Activated CD8-positive, alpha-beta T cell treated with anti-CD3 and anti-CD28 coated beads for 36 hours (primary cell): ENCODE measurements at regions not wholly inside any gene's neighbourhood (a gene's known extent, or its start where the extent isn't known, plus 50 kb on each side); places are given as distances from the start of the nearest gene placed in this dataset.

ENCODE experiments used
- ATAC-seq: fragments of 200-7000 bp; cut with Tn5 transposase; one replicate; pipeline ENCODE4 v1.10.0; 2021; ENCODE audit warnings: mild to moderate bottlenecking, moderate library complexity
- CTCF ChIA-PET: fragments of 350-600 bp; sonication (Branson Sonifier 250); formaldehyde crosslinking; loops from one replicate; lab custom pipeline; 2021; ENCODE audit warnings: antibody characterized with exemption; lab: Charles Lee
- POLR2A ChIA-PET: fragments of 350-600 bp; sonication (Branson Sonifier 250); formaldehyde crosslinking; loops from one replicate; lab custom pipeline; 2021; ENCODE audit warnings: antibody characterized with exemption; lab: Charles Lee
- DNase-seq: peaks from one replicate; pipeline ENCODE4 v3.0.0-alpha.2; 2020
- H3K27ac Mint-ChIP-seq: one replicate; pipeline ENCODE4 v1.8.0; 2021; ENCODE audit warnings: mild to moderate bottlenecking, mixed read lengths
- H3K27me3 Mint-ChIP-seq: one replicate; pipeline ENCODE4 v1.8.0; 2021; ENCODE audit warnings: mixed read lengths
- H3K36me3 Mint-ChIP-seq: one replicate; pipeline ENCODE4 v1.8.0; 2021; ENCODE audit warnings: low read depth, mixed read lengths
- H3K4me1 Mint-ChIP-seq: one replicate; pipeline ENCODE4 v1.8.0; 2021; ENCODE audit warnings: low read depth, mixed read lengths
- H3K4me3 Mint-ChIP-seq: one replicate; pipeline ENCODE4 v1.8.0; 2021; ENCODE audit warnings: mild to moderate bottlenecking, moderate library complexity, mixed read lengths
- H3K9me3 Mint-ChIP-seq: one replicate; pipeline ENCODE4 v1.8.0; 2021; ENCODE audit warnings: mixed read lengths
- CTCF ChIP-seq: fragments of 200-600 bp; IDR thresholded peaks from one replicate; pipeline ENCODE4 v1.8.0; 2022; ENCODE audit warnings: antibody characterized with exemption, mild to moderate bottlenecking
- intact Hi-C: fragments of 100-400 bp; cut with micrococcal nuclease; formaldehyde crosslinking; loops from one replicate; pipeline ENCODE4 v1.10.0; 2022

GRCh38 chr1:187617776-187618175, 789.0 kb downstream of the PLA2G4A start:
- DNase-seq, result no peak
- Mint-ChIP-seq H3K27me3 (no peaks in the 10 kb centered on the region), H3K9me3 (peaks cover 14% of the 10 kb centered on the region), H3K27ac (no peak overlapping the region), H3K36me3 (no peaks in the 10 kb centered on the region), H3K4me3 (no peak overlapping the region), H3K4me1 (no peaks in the 10 kb centered on the region)
- no peak for ATAC-seq
- TF ChIP-seq CTCF, result no peak
- intact Hi-C loops, result no loop called here
- ChIA-PET POLR2A (no interaction called here), CTCF (no interaction called here)

GRCh38 chr1:187619175-187619574, 790.4 kb downstream of the PLA2G4A start:
- Mint-ChIP-seq H3K36me3 (no peaks in the 10 kb centered on the region), H3K9me3 (peaks cover 14% of the 10 kb centered on the region), H3K4me1 (no peaks in the 10 kb centered on the region), H3K27ac (no peak overlapping the region), H3K4me3 (no peak overlapping the region), H3K27me3 (no peaks in the 10 kb centered on the region)
- no peak for ATAC-seq
- intact Hi-C loops, result no loop called here
- POLR2A ChIA-PET, result no interaction called here
- CTCF ChIA-PET, result no interaction called here
- TF ChIP-seq CTCF, result no peak
- no peak for DNase-seq

- POLR2A ChIA-PET, result no interaction called here
- Mint-ChIP-seq H3K4me3 (no peak overlapping the region), H3K9me3 (peaks cover 6% of the 10 kb centered on the region), H3K36me3 (no peaks in the 10 kb centered on the region), H3K27ac (no peak overlapping the region), H3K4me1 (no peaks in the 10 kb centered on the region), H3K27me3 (no peaks in the 10 kb centered on the region)
- intact Hi-C loops, result no loop called here
- ATAC-seq (no peak), DNase-seq (no peak)
- TF ChIP-seq CTCF, result no peak
- CTCF ChIA-PET, result no interaction called here
Observed at GRCh38 chr1:187621951-187622350, 793.2 kb downstream of the PLA2G4A start.

- H3K27me3 Mint-ChIP-seq, result no peaks in the 10 kb centered on the region
- no peak for ATAC-seq
- intact Hi-C loops, result no loop called here
- CTCF ChIA-PET, result no interaction called here
- H3K9me3 Mint-ChIP-seq, result peaks cover 6% of the 10 kb centered on the region
- H3K36me3 Mint-ChIP-seq, result no peaks in the 10 kb centered on the region
- POLR2A ChIA-PET, result no interaction called here
- H3K4me3 Mint-ChIP-seq, result no peak overlapping the region
- DNase-seq, result no peak
- H3K4me1 Mint-ChIP-seq, result no peaks in the 10 kb centered on the region
- TF ChIP-seq CTCF, result no peak
- H3K27ac Mint-ChIP-seq, result no peak overlapping the region
Observed at GRCh38 chr1:187622545-187622944, 793.8 kb downstream of the PLA2G4A start.

GRCh38 chr1:187624812-187625545, 796.2 kb downstream of the PLA2G4A start:
- no peak for TF ChIP-seq CTCF
- Mint-ChIP-seq H3K27ac (no peak overlapping the region), H3K4me3 (no peak overlapping the region), H3K9me3 (peaks cover 2% of the 10 kb centered on the region), H3K36me3 (no peaks in the 10 kb centered on the region), H3K4me1 (no peaks in the 10 kb centered on the region), H3K27me3 (no peaks in the 10 kb centered on the region)
- no peak for ATAC-seq
- ChIA-PET CTCF (no interaction called here), POLR2A (no interaction called here)
- no peak for DNase-seq
- intact Hi-C loops, result no loop called here
